ENCODE measurements at regions not wholly inside any gene's neighbourhood (a gene's known extent, or its start where the extent isn't known, plus 50 kb on each side); places are given as distances from the start of the nearest gene placed in this dataset.

- Histone ChIP-seq H3K4me3 (no peak overlapping the region), H2AFZ (no peak overlapping the region), H3K27me3 (ENCODE audit: insufficient read depth, low read depth) (no peaks in the 10 kb centered on the region), H3K79me2 (ENCODE audit: low read depth) (no peaks in the 10 kb centered on the region), H3K4me2 (no peak overlapping the region), H3K36me3 (ENCODE audit: low read depth) (no peaks in the 10 kb centered on the region), H3F3A (ENCODE audit: insufficient read depth, low read depth) (no peaks in the 10 kb centered on the region; the same call in 1 of the 2 replicates), H3K27ac (no peak overlapping the region), H3K9me2 (ENCODE audit: insufficient read depth) (no peaks in the 10 kb centered on the region; the same call in 1 of the 2 replicates), H3K9me3 (ENCODE audit: insufficient read depth, low read depth) (no peaks in the 10 kb centered on the region), H3K4me1 (replicated peaks; ENCODE audit: insufficient read depth) (no peaks in the 10 kb centered on the region; the same call in 1 of the 2 replicates), H4K20me1 (ENCODE audit: insufficient read depth) (no peaks in the 10 kb centered on the region)
- POLR2A ChIA-PET (ENCODE audit: unreplicated experiment), result no interaction called here
- CTCF ChIA-PET, result no interaction called here
- TF ChIP-seq CTCF (conservative IDR thresholded peaks at IDR 0.05) (no peak), EZH2 (IDR thresholded peaks at IDR 0.05; ENCODE audit: low read depth) (no peak)
- BruUV-seq (replicated peaks), result no TSS peak
- no peak for DNase-seq
- intact Hi-C loops (cut with micrococcal nuclease; ENCODE audit: unreplicated experiment), result loop anchor here (5.0 kb wide), 1 partner anchor 126 kb away; no protein-coding TSS in a partner anchor
Measured at GRCh38 chr11:93067881-93068390, 98.5 kb downstream of the MTNR1B start.

GRCh38 chr11:93072229-93072914 lies 102.9 kb downstream of the MTNR1B start:
- intact Hi-C loops (cut with micrococcal nuclease; ENCODE audit: unreplicated experiment), result no loop called here

GRCh38 chr11:93073026-93073425 lies 103.6 kb downstream of the MTNR1B start:
- Histone ChIP-seq H3K9me3 (ENCODE audit: insufficient read depth, low read depth) (no peaks in the 10 kb centered on the region), H3K79me2 (ENCODE audit: low read depth) (no peaks in the 10 kb centered on the region), H3K4me3 (no peak overlapping the region), H3K4me2 (no peak overlapping the region), H3K27me3 (ENCODE audit: insufficient read depth, low read depth) (no peaks in the 10 kb centered on the region), H2AFZ (no peak overlapping the region), H3K36me3 (ENCODE audit: low read depth) (no peaks in the 10 kb centered on the region), H3K27ac (no peak overlapping the region), H3F3A (ENCODE audit: insufficient read depth, low read depth) (no peaks in the 10 kb centered on the region), H3K4me1 (replicated peaks; ENCODE audit: insufficient read depth) (no peaks in the 10 kb centered on the region; the same call in 1 of the 2 replicates), H4K20me1 (ENCODE audit: insufficient read depth) (no peaks in the 10 kb centered on the region), H3K9me2 (ENCODE audit: insufficient read depth) (no peaks in the 10 kb centered on the region)
- DNase-seq, result no peak
- ChIA-PET POLR2A (ENCODE audit: unreplicated experiment) (no interaction called here), CTCF (no interaction called here)
- TF ChIP-seq EZH2 (IDR thresholded peaks at IDR 0.05; ENCODE audit: low read depth) (no peak), CTCF (conservative IDR thresholded peaks at IDR 0.05) (no peak)
- no TSS peak for BruUV-seq (replicated peaks)
- intact Hi-C loops (cut with micrococcal nuclease; ENCODE audit: unreplicated experiment), result no loop called here

More at GRCh38 chr11:93072229-93072914, 102.9 kb downstream of the MTNR1B start:
- no peaks in the 10 kb centered on the region for H4K20me1 ChIP-seq (ENCODE audit: insufficient read depth)
- no peaks in the 10 kb centered on the region for H3K27me3 ChIP-seq (ENCODE audit: insufficient read depth, low read depth)
- no peaks in the 10 kb centered on the region for H3F3A ChIP-seq (ENCODE audit: insufficient read depth, low read depth)
- no peaks in the 10 kb centered on the region for H3K79me2 ChIP-seq (ENCODE audit: low read depth)
- no peak for TF ChIP-seq EZH2 (IDR thresholded peaks at IDR 0.05; ENCODE audit: low read depth)
- no peak for TF ChIP-seq CTCF (conservative IDR thresholded peaks at IDR 0.05)
- no peaks in the 10 kb centered on the region for H3K9me3 ChIP-seq (ENCODE audit: insufficient read depth, low read depth)
- H3K4me1 ChIP-seq (replicated peaks; ENCODE audit: insufficient read depth), result no peaks in the 10 kb centered on the region; the same call in 1 of the 2 replicates
- H3K36me3 ChIP-seq (ENCODE audit: low read depth), result no peaks in the 10 kb centered on the region
- no peak overlapping the region for H3K27ac ChIP-seq
- DNase-seq, result no peak
- BruUV-seq (replicated peaks), result no TSS peak
- H3K9me2 ChIP-seq (ENCODE audit: insufficient read depth), result no peaks in the 10 kb centered on the region
- no peak overlapping the region for H3K4me2 ChIP-seq
- no peak overlapping the region for H2AFZ ChIP-seq
- POLR2A ChIA-PET (ENCODE audit: unreplicated experiment), result no interaction called here
- H3K4me3 ChIP-seq, result no peak overlapping the region
- CTCF ChIA-PET, result no interaction called here
